22Rv1 (cell line): ENCODE measurements at regions not wholly inside any gene's neighbourhood (a gene's known extent, or its start where the extent isn't known, plus 50 kb on each side); places are given as distances from the start of the nearest gene placed in this dataset.
A peak's percentile ranks its signal among the peaks of the same experiment; 100 is the strongest.

Source experiments
- ZFX ChIP-seq: fragments of 450-650 bp; IDR thresholded peaks from 2 replicates; pipeline ENCODE4 v1.6.1; 2017; ENCODE audit warnings: antibody characterized with exemption, borderline replicate concordance
- TF ChIP-seq, protein P1 (sequence below): fragments of 450-650 bp; IDR thresholded peaks from 2 replicates; pipeline ENCODE4 v1.5.1; 2017; ENCODE audit warnings: mild to moderate bottlenecking

GRCh38 chr16:66270333-66270927, 96.1 kb upstream of the CDH5 start:
- TF ChIP-seq, protein P1, sequence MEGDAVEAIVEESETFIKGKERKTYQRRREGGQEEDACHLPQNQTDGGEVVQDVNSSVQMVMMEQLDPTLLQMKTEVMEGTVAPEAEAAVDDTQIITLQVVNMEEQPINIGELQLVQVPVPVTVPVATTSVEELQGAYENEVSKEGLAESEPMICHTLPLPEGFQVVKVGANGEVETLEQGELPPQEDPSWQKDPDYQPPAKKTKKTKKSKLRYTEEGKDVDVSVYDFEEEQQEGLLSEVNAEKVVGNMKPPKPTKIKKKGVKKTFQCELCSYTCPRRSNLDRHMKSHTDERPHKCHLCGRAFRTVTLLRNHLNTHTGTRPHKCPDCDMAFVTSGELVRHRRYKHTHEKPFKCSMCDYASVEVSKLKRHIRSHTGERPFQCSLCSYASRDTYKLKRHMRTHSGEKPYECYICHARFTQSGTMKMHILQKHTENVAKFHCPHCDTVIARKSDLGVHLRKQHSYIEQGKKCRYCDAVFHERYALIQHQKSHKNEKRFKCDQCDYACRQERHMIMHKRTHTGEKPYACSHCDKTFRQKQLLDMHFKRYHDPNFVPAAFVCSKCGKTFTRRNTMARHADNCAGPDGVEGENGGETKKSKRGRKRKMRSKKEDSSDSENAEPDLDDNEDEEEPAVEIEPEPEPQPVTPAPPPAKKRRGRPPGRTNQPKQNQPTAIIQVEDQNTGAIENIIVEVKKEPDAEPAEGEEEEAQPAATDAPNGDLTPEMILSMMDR = peak; percentile 98
- no peak for TF ChIP-seq ZFX
